ENCODE measurements at regions not wholly inside any gene's neighbourhood (a gene's known extent, or its start where the extent isn't known, plus 50 kb on each side); places are given as distances from the start of the nearest gene placed in this dataset.

- Histone ChIP-seq H3K4me3 (ENCODE audit: control extremely low read depth in 1 of 5, extremely low read depth in 1 of 5, insufficient read depth in 1 of 5, low read depth in 2 of 5, low read length in 4 of 5) (no peak overlapping the region), H3K36me3 (replicated peaks in 1 of 2; ENCODE audit: control extremely low read depth in 1 of 2, control insufficient read depth in 1 of 2, extremely low read depth in 1 of 2, insufficient read depth in 2 of 2, low read length in 1 of 2) (no peaks in the 10 kb centered on the region), H3K27me3 (replicated peaks in 1 of 4; ENCODE audit: control extremely low read depth in 1 of 4, control insufficient read depth in 3 of 4, insufficient read depth in 4 of 4, low read length in 3 of 4) (no peaks in the 10 kb centered on the region), H3K9ac (ENCODE audit: low read length) (no peak overlapping the region), H3K4me2 (replicated peaks; ENCODE audit: low read depth, low read length, poor library complexity, severe bottlenecking) (no peak overlapping the region), H4K20me1 (ENCODE audit: control insufficient read depth, insufficient read depth, low read length, poor library complexity, severe bottlenecking) (no peaks in the 10 kb centered on the region), H3K27ac (ENCODE audit: low read length in 2 of 2) (no peak overlapping the region), H3K9me3 (ENCODE audit: control extremely low read depth in 1 of 3, control insufficient read depth in 2 of 3, insufficient read depth in 1 of 3, low read length in 2 of 3) (no peaks in the 10 kb centered on the region), H2AFZ (ENCODE audit: insufficient read depth, low read depth, low read length, poor library complexity, severe bottlenecking) (no peak overlapping the region), H3K79me2 (ENCODE audit: control insufficient read depth, insufficient read depth, low read length) (no peaks in the 10 kb centered on the region), H3K4me1 (ENCODE audit: control insufficient read depth in 2 of 2, insufficient read depth in 2 of 2, low read length in 2 of 2) (no peaks in the 10 kb centered on the region)
- ChIA-PET POLR2A (no interaction called here), CTCF (no interaction called here)
- Mint-ChIP-seq H3K27me3 (no peaks in the 10 kb centered on the region), H3K4me1 (no peaks in the 10 kb centered on the region), H3K27ac (no peak overlapping the region), H3K9me3 (ENCODE audit: insufficient read depth) (no peaks in the 10 kb centered on the region), H3K4me3 (no peak overlapping the region)
- intact Hi-C loops (cut with micrococcal nuclease): no loop called here
- WGBS (ENCODE audit: insufficient coverage): 100% methylated on average over 1 of the region's 2 CpGs
- ATAC-seq (ENCODE audit: low read depth) (no peak), DNase-seq (no peak)
- TF ChIP-seq EZH2 (IDR thresholded peaks at IDR 0.05; ENCODE audit: borderline replicate concordance, insufficient read depth, low read depth, low read length, poor library complexity, severe bottlenecking): no peak
- no peak for TF ChIP-seq CTCF (IDR thresholded peaks at IDR 0.05)
These were observed 230.5 kb downstream of the FGF9 start for GRCh38 chr13:21901336-21901735.

GRCh38 chr13:21901811-21902708 is 231.2 kb downstream of the FGF9 start:
- ATAC-seq (ENCODE audit: low read depth) (no peak), DNase-seq (no peak)
- H3K4me2 ChIP-seq (replicated peaks; ENCODE audit: low read depth, low read length, poor library complexity, severe bottlenecking): no peak overlapping the region
- 91% methylated on average over 9 of the region's 14 CpGs for WGBS (ENCODE audit: insufficient coverage)
- H3K9me3 ChIP-seq (ENCODE audit: control extremely low read depth in 1 of 3, control insufficient read depth in 2 of 3, insufficient read depth in 1 of 3, low read length in 2 of 3): no peaks in the 10 kb centered on the region
- H4K20me1 ChIP-seq (ENCODE audit: control insufficient read depth, insufficient read depth, low read length, poor library complexity, severe bottlenecking): no peaks in the 10 kb centered on the region
- no peak overlapping the region for H3K4me3 ChIP-seq (ENCODE audit: control extremely low read depth in 1 of 5, extremely low read depth in 1 of 5, insufficient read depth in 1 of 5, low read depth in 2 of 5, low read length in 4 of 5)
- no peaks in the 10 kb centered on the region for H3K36me3 ChIP-seq (replicated peaks in 1 of 2; ENCODE audit: control extremely low read depth in 1 of 2, control insufficient read depth in 1 of 2, extremely low read depth in 1 of 2, insufficient read depth in 2 of 2, low read length in 1 of 2)
- no peaks in the 10 kb centered on the region for H3K4me1 Mint-ChIP-seq
- no peak overlapping the region for H3K4me3 Mint-ChIP-seq
- H3K27ac Mint-ChIP-seq: no peak overlapping the region
- H3K9me3 Mint-ChIP-seq (ENCODE audit: insufficient read depth): no peaks in the 10 kb centered on the region
- no peak overlapping the region for H2AFZ ChIP-seq (ENCODE audit: insufficient read depth, low read depth, low read length, poor library complexity, severe bottlenecking)
- CTCF ChIA-PET: no interaction called here
- H3K27me3 Mint-ChIP-seq: no peaks in the 10 kb centered on the region
- TF ChIP-seq EZH2 (IDR thresholded peaks at IDR 0.05; ENCODE audit: borderline replicate concordance, insufficient read depth, low read depth, low read length, poor library complexity, severe bottlenecking): no peak
- no peak for TF ChIP-seq CTCF (IDR thresholded peaks at IDR 0.05)
- no peaks in the 10 kb centered on the region for H3K4me1 ChIP-seq (ENCODE audit: control insufficient read depth in 2 of 2, insufficient read depth in 2 of 2, low read length in 2 of 2)
- H3K27ac ChIP-seq (ENCODE audit: low read length in 2 of 2): no peak overlapping the region
- no peaks in the 10 kb centered on the region for H3K79me2 ChIP-seq (ENCODE audit: control insufficient read depth, insufficient read depth, low read length)
- no peak overlapping the region for H3K9ac ChIP-seq (ENCODE audit: low read length)
- no peaks in the 10 kb centered on the region for H3K27me3 ChIP-seq (replicated peaks in 1 of 4; ENCODE audit: control extremely low read depth in 1 of 4, control insufficient read depth in 3 of 4, insufficient read depth in 4 of 4, low read length in 3 of 4)
- POLR2A ChIA-PET: no interaction called here
- intact Hi-C loops (cut with micrococcal nuclease): no loop called here

Data from B cell (primary cell).